SU-DHL-6 (cell line): ENCODE measurements at regions not wholly inside any gene's neighbourhood (a gene's known extent, or its start where the extent isn't known, plus 50 kb on each side); places are given as distances from the start of the nearest gene placed in this dataset.

ENCODE experiments used
- H2AFZ ChIP-seq: fragments of 200-600 bp; sonication (generic); 2 replicates; pipeline ENCODE4 v1.6.1; 2014; ENCODE audit warnings: low read depth, mild to moderate bottlenecking, moderate library complexity, mixed read lengths, antibody characterized with exemption, low read length; ENCODE audit not compliant: severe bottlenecking
- H3F3A ChIP-seq: fragments of 200-600 bp; shearing (Covaris generic); 2 replicates; pipeline ENCODE4 v1.6.0; 2016; ENCODE audit warnings: antibody characterized with exemption, mild to moderate bottlenecking; ENCODE audit not compliant: insufficient read depth
- H3K27ac ChIP-seq: fragments of 200-600 bp; sonication (generic); 2 replicates; pipeline ENCODE4 v1.5.1; 2016; ENCODE audit warnings: low read depth, mild to moderate bottlenecking, low read length, moderate library complexity, mixed read lengths
- H3K27me3 ChIP-seq: fragments of 200-600 bp; sonication (generic), shearing (Covaris generic); 2 replicates; pipeline ENCODE4 v1.6.0; 2014; ENCODE audit warnings: mild to moderate bottlenecking, low read length
- H3K36me3 ChIP-seq: fragments of 200-600 bp; sonication (generic); 2 replicates; pipeline ENCODE4 v1.6.1; 2014; ENCODE audit warnings: mild to moderate bottlenecking, low read length, mixed read lengths
- H3K4me2 ChIP-seq: fragments of 300-600, 200-600 bp; shearing (Covaris generic), sonication (generic); 2 replicates; pipeline ENCODE4 v1.6.0; 2014; ENCODE audit warnings: low read length, low read depth, mild to moderate bottlenecking; ENCODE audit not compliant: poor library complexity, severe bottlenecking
- H3K4me3 ChIP-seq: fragments of 200-600 bp; sonication (generic); 2 replicates; pipeline ENCODE4 v1.5.1; 2014; ENCODE audit warnings: antibody characterized with exemption, low read length, mild to moderate bottlenecking, mixed read lengths; ENCODE audit not compliant: insufficient read depth, poor library complexity, severe bottlenecking
- H3K79me2 ChIP-seq: fragments of 200-600 bp; sonication (generic); 2 replicates; pipeline ENCODE4 v1.6.1; 2014; ENCODE audit warnings: mild to moderate bottlenecking, low read length, moderate library complexity; ENCODE audit not compliant: insufficient read depth
- H3K9ac ChIP-seq: fragments of 200-600 bp; sonication (generic); 2 replicates; pipeline ENCODE4 v1.7.0; 2014; ENCODE audit warnings: mild to moderate bottlenecking, low read length
- H3K9me2 ChIP-seq: fragments of 200-600 bp; sonication (generic); replicated peaks from 2 replicates; pipeline ENCODE4 v1.6.1; 2014; ENCODE audit warnings: low read length; ENCODE audit not compliant: insufficient read depth
- H3K9me3 ChIP-seq: fragments of 200-600 bp; sonication (generic); 2 replicates; pipeline ENCODE4 v1.6.1; 2014; ENCODE audit warnings: low read length, mixed read lengths; ENCODE audit not compliant: insufficient read depth
- H4K20me1 ChIP-seq: fragments of 200-600 bp; sonication (generic); 2 replicates; pipeline ENCODE4 v1.6.1; 2014; ENCODE audit warnings: low read depth, mild to moderate bottlenecking, antibody characterized with exemption, low read length, moderate library complexity, mixed read lengths
- EZH2phosphoT487 ChIP-seq: fragments of 200-600 bp; sonication (generic), shearing (Covaris generic); conservative IDR thresholded peaks from 2 replicates; pipeline ENCODE4 v1.6.1; 2018; ENCODE audit warnings: mild to moderate bottlenecking, antibody characterized with exemption, low read length, moderate library complexity, mixed read lengths
- TF ChIP-seq, protein P1 (sequence below): fragments of 200-600 bp; sonication (generic); IDR thresholded peaks from one replicate; pipeline ENCODE4 v1.5.1; 2017; ENCODE audit warnings: antibody characterized with exemption, mild to moderate bottlenecking, low read length, moderate library complexity; ENCODE audit not compliant: insufficient read depth, poor library complexity, severe bottlenecking

DNA sequence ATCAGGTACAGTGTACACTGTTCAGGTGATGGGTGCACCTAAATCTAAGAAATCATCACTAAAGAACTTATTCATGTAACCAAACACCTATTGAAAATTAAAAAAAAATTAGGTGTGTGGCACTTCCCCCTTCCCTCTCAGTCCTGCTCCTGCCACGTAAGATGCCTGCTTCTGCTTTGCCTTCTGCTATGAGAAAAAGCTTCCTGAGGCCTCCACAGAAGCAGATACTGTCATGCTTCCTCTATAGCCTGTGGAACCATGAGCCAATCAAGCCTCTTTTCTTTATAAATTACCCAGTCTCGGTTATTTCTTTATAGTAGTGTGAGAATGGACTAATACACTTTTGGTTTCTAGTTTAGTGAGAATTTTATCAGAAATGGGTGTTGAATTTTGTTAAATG lies 459.8 kb upstream of the DIPK2B start:
- no peak for TF ChIP-seq EZH2phosphoT487
- TF ChIP-seq, protein P1, sequence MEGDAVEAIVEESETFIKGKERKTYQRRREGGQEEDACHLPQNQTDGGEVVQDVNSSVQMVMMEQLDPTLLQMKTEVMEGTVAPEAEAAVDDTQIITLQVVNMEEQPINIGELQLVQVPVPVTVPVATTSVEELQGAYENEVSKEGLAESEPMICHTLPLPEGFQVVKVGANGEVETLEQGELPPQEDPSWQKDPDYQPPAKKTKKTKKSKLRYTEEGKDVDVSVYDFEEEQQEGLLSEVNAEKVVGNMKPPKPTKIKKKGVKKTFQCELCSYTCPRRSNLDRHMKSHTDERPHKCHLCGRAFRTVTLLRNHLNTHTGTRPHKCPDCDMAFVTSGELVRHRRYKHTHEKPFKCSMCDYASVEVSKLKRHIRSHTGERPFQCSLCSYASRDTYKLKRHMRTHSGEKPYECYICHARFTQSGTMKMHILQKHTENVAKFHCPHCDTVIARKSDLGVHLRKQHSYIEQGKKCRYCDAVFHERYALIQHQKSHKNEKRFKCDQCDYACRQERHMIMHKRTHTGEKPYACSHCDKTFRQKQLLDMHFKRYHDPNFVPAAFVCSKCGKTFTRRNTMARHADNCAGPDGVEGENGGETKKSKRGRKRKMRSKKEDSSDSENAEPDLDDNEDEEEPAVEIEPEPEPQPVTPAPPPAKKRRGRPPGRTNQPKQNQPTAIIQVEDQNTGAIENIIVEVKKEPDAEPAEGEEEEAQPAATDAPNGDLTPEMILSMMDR, result no peak
- no peaks in the 10 kb centered on the region for H3K79me2 ChIP-seq
- H3K9me3 ChIP-seq, result no peaks in the 10 kb centered on the region
- H3K27me3 ChIP-seq, result no peaks in the 10 kb centered on the region
- H3K4me3 ChIP-seq, result no peak overlapping the region
- no peaks in the 10 kb centered on the region for H3K36me3 ChIP-seq
- H2AFZ ChIP-seq, result no peak overlapping the region
- no peak overlapping the region for H3K9ac ChIP-seq
- H3K9me2 ChIP-seq, result no peaks in the 10 kb centered on the region
- no peak overlapping the region for H3K27ac ChIP-seq
- H4K20me1 ChIP-seq, result no peaks in the 10 kb centered on the region
- no peak overlapping the region for H3K4me2 ChIP-seq
- H3F3A ChIP-seq, result no peaks in the 10 kb centered on the region

DNA sequence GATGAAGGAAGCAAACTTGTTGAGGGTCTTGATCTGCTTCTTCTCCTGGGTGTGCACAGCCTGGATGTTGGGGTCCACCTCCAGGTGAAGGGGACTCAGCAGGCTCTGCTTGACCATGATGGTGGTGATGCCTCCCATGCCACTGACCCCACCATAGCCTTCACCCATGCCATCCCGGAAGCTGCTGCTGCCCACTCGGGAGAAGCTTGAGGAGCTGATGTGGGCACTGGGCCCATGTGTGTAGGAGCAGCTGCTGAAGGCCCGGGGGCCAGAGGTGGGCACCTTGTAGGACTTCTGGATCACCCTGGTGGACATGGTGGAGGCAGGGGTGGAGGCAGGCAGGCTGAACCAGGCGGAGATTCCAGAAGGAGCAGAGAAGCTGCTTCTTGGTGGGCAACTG lies 432.7 kb upstream of the DIPK2B start:
- Histone ChIP-seq H3K27me3 (no peaks in the 10 kb centered on the region), H3K4me3 (no peak overlapping the region), H3K79me2 (no peaks in the 10 kb centered on the region), H3K9ac (no peak overlapping the region), H3K4me2 (no peak overlapping the region), H3F3A (no peaks in the 10 kb centered on the region), H3K9me3 (no peaks in the 10 kb centered on the region), H3K27ac (no peak overlapping the region), H3K9me2 (no peaks in the 10 kb centered on the region), H3K36me3 (no peaks in the 10 kb centered on the region), H2AFZ (no peak overlapping the region), H4K20me1 (no peaks in the 10 kb centered on the region)
- no peak for TF ChIP-seq EZH2phosphoT487
- TF ChIP-seq, protein P1, result no peak

DNA sequence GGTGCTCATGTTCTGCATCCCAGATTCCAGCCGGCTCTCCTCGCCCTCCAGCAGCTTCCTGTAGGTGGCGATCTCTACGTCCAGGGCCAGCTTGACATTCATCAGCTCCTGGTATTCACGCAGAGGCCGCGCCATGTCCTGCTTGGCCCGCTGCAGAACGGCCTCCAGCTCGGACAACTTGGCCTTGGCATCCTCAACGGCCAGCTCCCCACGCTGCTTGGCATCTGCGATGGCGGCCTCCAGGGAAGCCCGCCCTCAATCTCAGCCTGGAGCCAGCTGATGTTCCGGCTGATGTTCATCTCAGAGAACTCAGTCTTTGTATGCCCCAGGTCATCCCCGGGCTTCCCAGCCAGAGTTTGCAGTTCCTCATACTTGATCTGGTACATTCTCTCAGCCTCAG lies 431.8 kb upstream of the DIPK2B start:
- Histone ChIP-seq H3K9ac (no peak overlapping the region), H3K27me3 (no peaks in the 10 kb centered on the region), H4K20me1 (no peaks in the 10 kb centered on the region), H3K9me2 (no peaks in the 10 kb centered on the region), H3K9me3 (no peaks in the 10 kb centered on the region), H3K4me2 (no peak overlapping the region), H3K27ac (no peak overlapping the region), H3K79me2 (no peaks in the 10 kb centered on the region), H3K4me3 (no peak overlapping the region), H3K36me3 (no peaks in the 10 kb centered on the region), H2AFZ (no peak overlapping the region), H3F3A (no peaks in the 10 kb centered on the region)
- TF ChIP-seq, protein P1, result no peak
- TF ChIP-seq EZH2phosphoT487, result no peak
